IMR-90 (cell line): ENCODE measurements at regions not wholly inside any gene's neighbourhood (a gene's known extent, or its start where the extent isn't known, plus 50 kb on each side); places are given as distances from the start of the nearest gene placed in this dataset.

ENCODE experiments used
- ATAC-seq: fragments of 200-7000 bp; cut with Tn5 transposase; 2 replicates; pipeline ENCODE4 v1.9.1; 2020; ENCODE audit warnings: low read depth, mild to moderate bottlenecking, moderate library complexity
- BruUV-seq: library from RNA; stranded (reverse); fragments of 400-500 nt; replicated peaks from 2 replicates; lab custom pipeline; 2021; lab: Mats Ljungman, UMichigan
- CTCF ChIA-PET: fragments of 300-600 bp; formaldehyde crosslinking; extraction: SDS; loops from one replicate; lab custom pipeline; 2021; ENCODE audit warnings: antibody characterized with exemption; lab: Yijun Ruan, JAX
- POLR2A ChIA-PET: fragments of 300-600 bp; sonication (Branson Sonifier 250); formaldehyde crosslinking; loops from one replicate; lab custom pipeline; 2022; ENCODE audit warnings: antibody characterized with exemption; ENCODE audit not compliant: unreplicated experiment; lab: Charles Lee
- DNase-seq: peaks from one replicate; pipeline ENCODE4 v3.0.0; 2013
- H2AFZ ChIP-seq: replicated peaks from 2 replicates; pipeline ENCODE3; 2013; ENCODE audit warnings: low read length, mild to moderate bottlenecking; ENCODE audit not compliant: poor library complexity
- H2AK5ac ChIP-seq: 2 replicates; pipeline ENCODE4 v1.6.1; 2013; ENCODE audit warnings: low read depth, low read length, inconsistent platforms
- H2AK9ac ChIP-seq: replicated peaks from 2 replicates; pipeline ENCODE3; 2013; ENCODE audit warnings: mild to moderate bottlenecking, low read depth, low read length, moderate library complexity; ENCODE audit not compliant: poor library complexity
- H2BK120ac ChIP-seq: 2 replicates; pipeline ENCODE4 v1.6.1; 2013; ENCODE audit warnings: low read depth, low read length, inconsistent platforms
- H2BK15ac ChIP-seq: 3 replicates; pipeline ENCODE4 v1.6.1; 2013; ENCODE audit warnings: low read depth, low read length, inconsistent platforms
- H2BK20ac ChIP-seq: 2 replicates; pipeline ENCODE4 v1.6.1; 2013; ENCODE audit warnings: low read depth, mild to moderate bottlenecking, inconsistent platforms, low read length, moderate library complexity
- H2BK5ac ChIP-seq: 2 replicates; pipeline ENCODE4 v1.6.1; 2013; ENCODE audit warnings: mild to moderate bottlenecking, low read depth, low read length, inconsistent platforms; ENCODE audit not compliant: poor library complexity, severe bottlenecking
- H3K14ac ChIP-seq: replicated peaks from 2 replicates; pipeline ENCODE4 v1.6.1; 2013; ENCODE audit warnings: low read depth, low read length, inconsistent platforms
- H3K18ac ChIP-seq: 2 replicates; pipeline ENCODE4 v1.6.1; 2013; ENCODE audit warnings: low read depth, low read length, control low read depth
- H3K23ac ChIP-seq: 2 replicates; pipeline ENCODE4 v1.6.1; 2013; ENCODE audit warnings: low read depth, low read length, inconsistent platforms
- H3K27ac ChIP-seq: 2 replicates; pipeline ENCODE4 v1.5.1; 2013; ENCODE audit warnings: mild to moderate bottlenecking, control low read depth, low read length; ENCODE audit not compliant: insufficient read depth
- H3K27me3 ChIP-seq: 2 replicates; pipeline ENCODE4 v1.6.1; 2013; ENCODE audit warnings: low read length; ENCODE audit not compliant: control insufficient read depth, insufficient read depth
- H3K36me3 ChIP-seq: 2 replicates; pipeline ENCODE4 v1.6.1; 2013; ENCODE audit warnings: low read length, mixed read lengths; ENCODE audit not compliant: control insufficient read depth, insufficient read depth
- H3K4ac ChIP-seq: 2 replicates; pipeline ENCODE4 v1.6.1; 2013; ENCODE audit warnings: low read depth, low read length, inconsistent platforms
- H3K4me1 ChIP-seq: 2 replicates; pipeline ENCODE4 v1.6.1; 2013; ENCODE audit warnings: low read length, mixed read lengths; ENCODE audit not compliant: control insufficient read depth, insufficient read depth
- H3K4me2 ChIP-seq: 2 replicates; pipeline ENCODE4 v1.6.1; 2013; ENCODE audit warnings: low read depth, mild to moderate bottlenecking, control low read depth, low read length, moderate library complexity
- H3K4me3 ChIP-seq: 2 replicates; pipeline ENCODE4 v1.5.1; 2013; ENCODE audit warnings: low read depth, mild to moderate bottlenecking, control low read depth, low read length, moderate library complexity; ENCODE audit not compliant: insufficient read depth
- H3K56ac ChIP-seq: 2 replicates; pipeline ENCODE4 v1.6.1; 2013; ENCODE audit warnings: low read length, inconsistent platforms; ENCODE audit not compliant: insufficient read depth; ENCODE audit errors: extremely low read depth
- H3K79me1 ChIP-seq, 2 experiments: 2 replicates each; pipeline ENCODE4 v1.6.1; 2013; ENCODE audit warnings: low read length in 2 of 2, inconsistent platforms in 1 of 2, low read depth in 1 of 2
- H3K9ac ChIP-seq: 2 replicates; pipeline ENCODE4 v1.6.1; 2013; ENCODE audit warnings: low read depth, low read length, control low read depth
- H3K9me1 ChIP-seq: 2 replicates; pipeline ENCODE4 v1.6.1; 2013; ENCODE audit warnings: low read length, inconsistent platforms; ENCODE audit not compliant: insufficient read depth
- H3K9me3 ChIP-seq: 2 replicates; pipeline ENCODE4 v1.6.1; 2013; ENCODE audit warnings: low read length; ENCODE audit not compliant: control insufficient read depth, insufficient read depth
- H4K20me1 ChIP-seq: 2 replicates; pipeline ENCODE4 v1.6.1; 2013; ENCODE audit warnings: low read length, inconsistent platforms; ENCODE audit not compliant: insufficient read depth
- H4K5ac ChIP-seq: 2 replicates; pipeline ENCODE4 v1.6.1; 2013; ENCODE audit warnings: mild to moderate bottlenecking, low read depth, low read length, control low read depth
- H4K8ac ChIP-seq, 2 experiments: 2 replicates each; pipeline ENCODE4 v1.6.1; 2013; ENCODE audit warnings: low read depth in 2 of 2, low read length in 2 of 2, control low read depth in 1 of 2, inconsistent platforms in 1 of 2
- H4K91ac ChIP-seq: 2 replicates; pipeline ENCODE4 v1.6.1; 2013; ENCODE audit warnings: low read depth, low read length, inconsistent platforms; ENCODE audit not compliant: insufficient read depth
- BHLHE40 ChIP-seq: fragments of 150-350 bp; IDR thresholded peaks from 2 replicates; pipeline ENCODE4 v1.6.1; 2016; ENCODE audit warnings: mild to moderate bottlenecking, low read depth, low read length
- CEBPB ChIP-seq: IDR thresholded peaks from 2 replicates; pipeline ENCODE4 v1.6.1; 2012; ENCODE audit warnings: low read depth, low read length, improper control_type of control experiment
- CHD1 ChIP-seq: IDR thresholded peaks from 2 replicates; pipeline ENCODE4 v1.6.1; 2012; ENCODE audit warnings: low read depth, low read length, improper control_type of control experiment
- CTCF ChIP-seq: conservative IDR thresholded peaks from 2 replicates; pipeline ENCODE4 v1.5.1; 2012; ENCODE audit warnings: mild to moderate bottlenecking, low read depth, low read length, improper control_type of control experiment
- MAFK ChIP-seq: IDR thresholded peaks from 2 replicates; pipeline ENCODE4 v1.6.1; 2012; ENCODE audit warnings: low read depth, low read length, improper control_type of control experiment
- MAZ ChIP-seq: IDR thresholded peaks from 2 replicates; pipeline ENCODE4 v1.6.1; 2012; ENCODE audit warnings: low read depth, mild to moderate bottlenecking, low read length, improper control_type of control experiment, moderate library complexity, borderline replicate concordance
- MXI1 ChIP-seq: IDR thresholded peaks from 2 replicates; pipeline ENCODE4 v1.6.1; 2012; ENCODE audit warnings: low read depth, mild to moderate bottlenecking, low read length, moderate library complexity, borderline replicate concordance
- NFE2L2 ChIP-seq: fragments of 150-350 bp; IDR thresholded peaks from 2 replicates; pipeline ENCODE4 v1.6.1; 2016; ENCODE audit warnings: low read depth, mild to moderate bottlenecking, low read length
- RAD21 ChIP-seq: IDR thresholded peaks from 2 replicates; pipeline ENCODE4 v1.6.1; 2012; ENCODE audit warnings: low read length, improper control_type of control experiment
- RCOR1 ChIP-seq: IDR thresholded peaks from 2 replicates; pipeline ENCODE4 v1.6.1; 2012; ENCODE audit warnings: mild to moderate bottlenecking, low read length, improper control_type of control experiment; ENCODE audit not compliant: insufficient replicate concordance
- RFX5 ChIP-seq: IDR thresholded peaks from 2 replicates; pipeline ENCODE4 v1.8.0; 2012; ENCODE audit warnings: low read depth, mild to moderate bottlenecking, low read length, moderate library complexity
- SMC3 ChIP-seq: fragments of 150-350 bp; IDR thresholded peaks from 2 replicates; pipeline ENCODE4 v1.6.1; 2016; ENCODE audit warnings: low read depth, mild to moderate bottlenecking, antibody characterized with exemption, low read length, moderate library complexity
- USF2 ChIP-seq: fragments of 150-350 bp; IDR thresholded peaks from 2 replicates; pipeline ENCODE4 v1.6.1; 2017; ENCODE audit warnings: mild to moderate bottlenecking, antibody characterized with exemption, low read length, low read depth
- WGBS, 2 experiments: methylation state at CpG; one replicate each; pipeline versions ENCODE4 v1.1.5 to v1.1.7; 2013; ENCODE audit warnings: missing lambda C conversion rate in 2 of 2; ENCODE audit not compliant: insufficient read length in 1 of 2; ENCODE audit errors: extremely low coverage in 2 of 2; 5-methylcytosine and 5-hydroxymethylcytosine counted together
- dilution Hi-C: fragments of 300-500 bp; cut with HindIII; formaldehyde crosslinking; loops from one replicate; pipeline ENCODE4 v1.14.3; 2018; ENCODE audit warnings: low sequenced_read_pairs; ENCODE audit not compliant: unreplicated experiment
- in situ Hi-C: fragments of 300-500 bp; cut with MboI; formaldehyde crosslinking; loops from 3 replicates; pipeline ENCODE4 v1.14.3; 2019; ENCODE audit warnings: low sequenced_read_pairs, inconsistent platforms, mixed read lengths
- intact Hi-C: fragments of 100-400 bp; cut with micrococcal nuclease; formaldehyde crosslinking; loops from 2 replicates; pipeline ENCODE4 v1.10.0; 2022

DNA sequence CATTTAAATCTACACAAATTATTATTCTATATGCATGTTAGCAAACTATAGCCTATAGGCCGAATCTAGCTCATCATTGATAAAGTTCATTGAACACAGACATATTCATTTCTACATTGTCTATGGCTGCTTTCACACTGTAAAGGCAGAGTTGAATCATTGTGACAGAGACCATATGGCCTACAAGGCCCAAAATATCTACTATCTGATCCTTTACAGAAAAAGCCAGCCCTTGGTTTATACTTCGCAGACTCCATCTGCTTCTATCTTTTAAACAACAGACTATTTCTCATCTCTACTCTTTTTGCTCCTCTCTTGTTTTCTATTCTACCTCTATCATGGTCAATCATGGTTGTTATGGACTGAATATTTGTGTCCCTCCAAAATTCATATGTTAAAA is 190.7 kb downstream of the EXOC5 start:
- H2BK15ac ChIP-seq: no peak overlapping the region
- no peak overlapping the region for H4K91ac ChIP-seq
- BruUV-seq: no TSS peak
- H3K56ac ChIP-seq: no peak overlapping the region
- no peak for TF ChIP-seq NFE2L2
- TF ChIP-seq CHD1: no peak
- no peak for TF ChIP-seq USF2
- TF ChIP-seq MXI1: no peak
- TF ChIP-seq CEBPB: no peak
- TF ChIP-seq RCOR1: no peak
- TF ChIP-seq RAD21: no peak
- no peak for TF ChIP-seq BHLHE40
- TF ChIP-seq MAZ: no peak
- no peak for TF ChIP-seq MAFK
- no peak for TF ChIP-seq SMC3
- TF ChIP-seq RFX5: no peak
- TF ChIP-seq CTCF: no peak
- H3K9ac ChIP-seq: no peak overlapping the region
- no peak overlapping the region for H4K5ac ChIP-seq
- H2AK9ac ChIP-seq: no peak overlapping the region
- H4K20me1 ChIP-seq: no peaks in the 10 kb centered on the region
- H2BK120ac ChIP-seq: no peak overlapping the region
- H3K23ac ChIP-seq: no peak overlapping the region
- no peak overlapping the region for H3K14ac ChIP-seq
- POLR2A ChIA-PET: no interaction called here
- H2BK20ac ChIP-seq: no peak overlapping the region
- intact Hi-C loops: no loop called here
- in situ Hi-C loops: no loop called here
- no peak for ATAC-seq
- no peak overlapping the region for H3K4ac ChIP-seq
- no peak overlapping the region for H3K4me3 ChIP-seq
- no peak overlapping the region for H3K18ac ChIP-seq
- no peak overlapping the region for H3K27ac ChIP-seq
- DNase-seq: no peak
- H2BK5ac ChIP-seq: no peak overlapping the region
- dilution Hi-C loops: no loop called here
- no peaks in the 10 kb centered on the region for H3K27me3 ChIP-seq
- CTCF ChIA-PET: no interaction called here
- H3K4me1 ChIP-seq: no peaks in the 10 kb centered on the region
- H2AFZ ChIP-seq: no peak overlapping the region
- no peaks in the 10 kb centered on the region for H3K79me1 ChIP-seq
- no CpG with 5 or more reads among the region's 2 CpGs for whole genome bisulfite sequencing, 2 experiments
- H3K36me3 ChIP-seq: no peaks in the 10 kb centered on the region
- H3K9me1 ChIP-seq: no peaks in the 10 kb centered on the region
- H3K9me3 ChIP-seq: no peaks in the 10 kb centered on the region
- no peak overlapping the region for H3K4me2 ChIP-seq
- no peak overlapping the region for H2AK5ac ChIP-seq
- no peak overlapping the region for H4K8ac ChIP-seq
